Peyer's patch (tissue), 4 donors: ENCODE measurements at regions not wholly inside any gene's neighbourhood (a gene's known extent, or its start where the extent isn't known, plus 50 kb on each side); places are given as distances from the start of the nearest gene placed in this dataset.

Source experiments
- POLR2A ChIP-seq, 2 donors: fragments of 450-650 bp; IDR thresholded peaks; one replicate each; pipeline ENCODE4 v1.5.1; 2017; ENCODE audit warnings: antibody characterized with exemption in 2 of 2, mild to moderate bottlenecking in 2 of 2, moderate library complexity in 2 of 2
- TF ChIP-seq, protein P1 (sequence below), 6 experiments: fragments of 450-650 bp in 4 of 6; fragments of 200-600 bp in 2 of 6; sonication (generic) in 1 of 6; IDR thresholded peaks; one replicate each; pipeline ENCODE4 v1.5.1; 2017 to 2019; ENCODE audit warnings: antibody characterized with exemption in 6 of 6, mild to moderate bottlenecking in 3 of 6, moderate library complexity in 1 of 6

DNA sequence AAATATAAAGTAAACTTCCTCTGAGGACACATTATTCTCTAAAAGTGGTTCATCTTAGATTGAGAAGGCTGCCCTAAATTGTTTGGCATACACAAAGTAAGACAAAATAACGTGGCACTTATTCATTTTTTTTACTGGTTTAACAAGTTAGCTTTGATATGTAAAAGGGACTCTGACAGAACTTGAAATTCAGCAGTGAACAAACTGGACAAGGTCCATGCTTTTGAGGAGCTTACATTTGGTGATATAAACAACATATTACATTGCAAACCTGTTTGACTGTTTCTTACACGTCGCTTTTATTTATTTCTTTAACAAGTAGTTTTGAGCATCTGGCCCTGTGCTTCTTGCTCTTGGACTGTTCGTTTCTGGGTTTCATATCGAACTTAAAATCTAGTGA, 253.1 kb upstream of the POM121L12 start:
- no peak for TF ChIP-seq POLR2A (IDR thresholded peaks at IDR 0.05)
- TF ChIP-seq, protein P1, sequence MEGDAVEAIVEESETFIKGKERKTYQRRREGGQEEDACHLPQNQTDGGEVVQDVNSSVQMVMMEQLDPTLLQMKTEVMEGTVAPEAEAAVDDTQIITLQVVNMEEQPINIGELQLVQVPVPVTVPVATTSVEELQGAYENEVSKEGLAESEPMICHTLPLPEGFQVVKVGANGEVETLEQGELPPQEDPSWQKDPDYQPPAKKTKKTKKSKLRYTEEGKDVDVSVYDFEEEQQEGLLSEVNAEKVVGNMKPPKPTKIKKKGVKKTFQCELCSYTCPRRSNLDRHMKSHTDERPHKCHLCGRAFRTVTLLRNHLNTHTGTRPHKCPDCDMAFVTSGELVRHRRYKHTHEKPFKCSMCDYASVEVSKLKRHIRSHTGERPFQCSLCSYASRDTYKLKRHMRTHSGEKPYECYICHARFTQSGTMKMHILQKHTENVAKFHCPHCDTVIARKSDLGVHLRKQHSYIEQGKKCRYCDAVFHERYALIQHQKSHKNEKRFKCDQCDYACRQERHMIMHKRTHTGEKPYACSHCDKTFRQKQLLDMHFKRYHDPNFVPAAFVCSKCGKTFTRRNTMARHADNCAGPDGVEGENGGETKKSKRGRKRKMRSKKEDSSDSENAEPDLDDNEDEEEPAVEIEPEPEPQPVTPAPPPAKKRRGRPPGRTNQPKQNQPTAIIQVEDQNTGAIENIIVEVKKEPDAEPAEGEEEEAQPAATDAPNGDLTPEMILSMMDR (IDR thresholded peaks at IDR 0.05): no peak
